GM23338 (cell line): ENCODE measurements at regions not wholly inside any gene's neighbourhood (a gene's known extent, or its start where the extent isn't known, plus 50 kb on each side); places are given as distances from the start of the nearest gene placed in this dataset.

ENCODE experiments used
- ATAC-seq: fragments of 200-7000 bp; cut with Tn5 transposase; 3 replicates; pipeline ENCODE4 v1.9.1; 2020
- DNase-seq: peaks from one replicate; pipeline ENCODE4 v3.0.0-alpha.2; 2015; ENCODE audit warnings: low spot score
- H2AFZ ChIP-seq: fragments of 200-600 bp; sonication (generic); 2 replicates; pipeline ENCODE4 v1.8.0; 2016; ENCODE audit warnings: antibody characterized with exemption, mild to moderate bottlenecking, moderate library complexity
- H3F3A ChIP-seq: fragments of 200-600 bp; sonication (generic); replicated peaks from 2 replicates; pipeline ENCODE4 v1.8.0; 2017; ENCODE audit warnings: antibody characterized with exemption, mixed run types, low read depth
- H3K27ac ChIP-seq: fragments of 200-600 bp; sonication (generic); 2 replicates; pipeline ENCODE4 v1.6.1; 2016; ENCODE audit warnings: low read depth
- H3K27me3 ChIP-seq: fragments of 200-600 bp; sonication (generic); 2 replicates; pipeline ENCODE4 v1.8.0; 2016; ENCODE audit warnings: mild to moderate bottlenecking, mixed run types, moderate library complexity; ENCODE audit not compliant: insufficient read depth
- H3K36me3 ChIP-seq: fragments of 200-600 bp; sonication (generic); 2 replicates; pipeline ENCODE4 v1.8.0; 2016; ENCODE audit warnings: mild to moderate bottlenecking; ENCODE audit not compliant: insufficient read depth
- H3K4me1 ChIP-seq: fragments of 200-600 bp; sonication (generic); 2 replicates; pipeline ENCODE4 v1.8.0; 2016; ENCODE audit warnings: mild to moderate bottlenecking, moderate library complexity; ENCODE audit not compliant: insufficient read depth
- H3K4me2 ChIP-seq: fragments of 200-600 bp; sonication (generic); 2 replicates; pipeline ENCODE4 v1.7.1; 2017; ENCODE audit warnings: mixed run types
- H3K4me3 ChIP-seq: fragments of 200-600 bp; sonication (generic); 2 replicates; pipeline ENCODE4 v1.6.1; 2016; ENCODE audit warnings: mixed run types
- H3K79me2 ChIP-seq: fragments of 200-600 bp; sonication (generic); replicated peaks from 2 replicates; pipeline ENCODE4 v1.8.0; 2017; ENCODE audit warnings: mild to moderate bottlenecking; ENCODE audit not compliant: insufficient read depth
- H3K9me2 ChIP-seq: fragments of 200-600 bp; sonication (generic); 2 replicates; pipeline ENCODE4 v1.8.0; 2017; ENCODE audit not compliant: insufficient read depth
- H4K20me1 ChIP-seq: fragments of 200-600 bp; sonication (generic); replicated peaks from 2 replicates; pipeline ENCODE4 v1.8.0; 2017; ENCODE audit warnings: mild to moderate bottlenecking; ENCODE audit not compliant: insufficient read depth
- H3K27ac Mint-ChIP-seq: 2 replicates; pipeline ENCODE4 v1.8.0; 2020; ENCODE audit warnings: inconsistent platforms, mild to moderate bottlenecking, moderate library complexity, mixed read lengths
- H3K27me3 Mint-ChIP-seq: 3 replicates; pipeline ENCODE4 v1.8.0; 2022; ENCODE audit warnings: low read depth, mild to moderate bottlenecking, moderate library complexity, mixed read lengths, inconsistent platforms; ENCODE audit not compliant: insufficient read depth, poor library complexity
- H3K36me3 Mint-ChIP-seq: 3 replicates; pipeline ENCODE4 v1.8.0; 2021; ENCODE audit warnings: low read depth, mild to moderate bottlenecking, inconsistent platforms, moderate library complexity, mixed read lengths
- H3K4me1 Mint-ChIP-seq: 3 replicates; pipeline ENCODE4 v1.8.0; 2020; ENCODE audit warnings: mild to moderate bottlenecking, inconsistent platforms, mixed read lengths
- H3K4me3 Mint-ChIP-seq: 3 replicates; pipeline ENCODE4 v1.8.0; 2021; ENCODE audit warnings: moderate library complexity, mild to moderate bottlenecking, inconsistent platforms, mixed read lengths
- H3K9me3 Mint-ChIP-seq: 3 replicates; pipeline ENCODE4 v1.8.0; 2020; ENCODE audit warnings: moderate library complexity, mild to moderate bottlenecking, inconsistent platforms, mixed read lengths
- CREB1 ChIP-seq: fragments of 250-450 bp; sonication (Bioruptor Pico); IDR thresholded peaks from 2 replicates; pipeline ENCODE4 v1.5.0; 2020; ENCODE audit warnings: low read depth, mild to moderate bottlenecking, moderate library complexity
- CTCF ChIP-seq, 2 experiments: fragments of 200-600 bp in 1 of 2; sonication (generic) in 1 of 2; conservative IDR thresholded peaks; 2 replicates each; pipeline versions ENCODE4 v1.5.1 to v1.6.1; 2016 to 2017; ENCODE audit warnings: antibody characterized with exemption in 2 of 2, low read depth in 2 of 2, mild to moderate bottlenecking in 2 of 2, moderate library complexity in 1 of 2
- ETS1 ChIP-seq: IDR thresholded peaks from 2 replicates; pipeline ENCODE4 v1.6.1; 2016; ENCODE audit warnings: antibody characterized with exemption
- EZH2phosphoT487 ChIP-seq: fragments of 200-600 bp; sonication (generic); IDR thresholded peaks from one replicate; pipeline ENCODE4 v1.8.1; 2018; ENCODE audit warnings: antibody characterized with exemption; ENCODE audit not compliant: unreplicated experiment
- JUNB ChIP-seq: IDR thresholded peaks from one replicate; pipeline ENCODE4 v1.6.1; 2016; ENCODE audit warnings: antibody characterized with exemption; ENCODE audit not compliant: unreplicated experiment
- NANOG ChIP-seq: IDR thresholded peaks from 2 replicates; pipeline ENCODE4 v1.6.1; 2016; ENCODE audit warnings: antibody characterized with exemption, borderline replicate concordance
- POLR2AphosphoS5 ChIP-seq: IDR thresholded peaks from 2 replicates; pipeline ENCODE4 v1.6.1; 2016; ENCODE audit warnings: antibody characterized with exemption, low read depth
- REST ChIP-seq: IDR thresholded peaks from one replicate; pipeline ENCODE4 v1.6.1; 2018; ENCODE audit warnings: antibody characterized with exemption; ENCODE audit not compliant: unreplicated experiment
- STAT1 ChIP-seq: IDR thresholded peaks from one replicate; pipeline ENCODE4 v1.6.1; 2016; ENCODE audit warnings: antibody characterized with exemption; ENCODE audit not compliant: unreplicated experiment
- ZNF331 ChIP-seq: fragments of 250-450 bp; sonication (Bioruptor Pico); IDR thresholded peaks from 2 replicates; pipeline ENCODE4 v1.5.0; 2020; ENCODE audit warnings: low read depth, mild to moderate bottlenecking, moderate library complexity

GRCh38 chr17:15169676-15170075 is 95.5 kb downstream of the PMP22 start:
- DNase-seq (no peak), ATAC-seq (no peak)
- Histone ChIP-seq H3K4me2 (no peak overlapping the region), H3K27me3 (no peaks in the 10 kb centered on the region), H3K79me2 (no peaks in the 10 kb centered on the region), H2AFZ (no peak overlapping the region), H4K20me1 (no peaks in the 10 kb centered on the region), H3F3A (no peaks in the 10 kb centered on the region), H3K9me2 (peaks cover 7% of the 10 kb centered on the region; the same call in 1 of the 2 replicates), H3K4me3 (no peak overlapping the region), H3K36me3 (no peaks in the 10 kb centered on the region), H3K4me1 (peaks cover 6% of the 10 kb centered on the region; the same call in 1 of the 2 replicates), H3K27ac (no peak overlapping the region)
- Mint-ChIP-seq H3K27ac (no peak overlapping the region), H3K27me3 (no peaks in the 10 kb centered on the region), H3K9me3 (peaks cover 2% of the 10 kb centered on the region), H3K4me1 (peaks cover 14% of the 10 kb centered on the region), H3K36me3 (no peaks in the 10 kb centered on the region; the same call in 2 of the 3 replicates), H3K4me3 (no peak overlapping the region)
- TF ChIP-seq ETS1 (no peak), CREB1 (CRISPR knock-in tag) (no peak), ZNF331 (CRISPR knock-in tag) (no peak), POLR2AphosphoS5 (no peak), REST (no peak), CTCF (conservative IDR thresholded peaks at IDR 0.05; ENCODE audit: low read depth in 2 of 2) (no peak), JUNB (no peak)

- no peaks in the 10 kb centered on the region for H3K27me3 ChIP-seq
- no peak overlapping the region for H3K27ac ChIP-seq
- ATAC-seq (no peak), DNase-seq (no peak)
- Mint-ChIP-seq H3K36me3 (no peaks in the 10 kb centered on the region; the same call in 2 of the 3 replicates), H3K9me3 (peaks cover 2% of the 10 kb centered on the region), H3K4me1 (peaks cover 14% of the 10 kb centered on the region), H3K4me3 (no peak overlapping the region), H3K27me3 (no peaks in the 10 kb centered on the region), H3K27ac (no peak overlapping the region)
- H3K4me1 ChIP-seq: peaks cover 6% of the 10 kb centered on the region; the same call in 1 of the 2 replicates
- no peaks in the 10 kb centered on the region for H3K79me2 ChIP-seq
- H3K4me2 ChIP-seq: no peak overlapping the region
- H2AFZ ChIP-seq: peak overlapping the region; percentile 88; the same call in 1 of the 2 replicates
- H3F3A ChIP-seq: no peaks in the 10 kb centered on the region
- peaks cover 6% of the 10 kb centered on the region; the same call in 1 of the 2 replicates for H3K9me2 ChIP-seq
- H3K36me3 ChIP-seq: no peaks in the 10 kb centered on the region
- H3K4me3 ChIP-seq: no peak overlapping the region
- no peaks in the 10 kb centered on the region for H4K20me1 ChIP-seq
- TF ChIP-seq CREB1 (CRISPR knock-in tag) (no peak), NANOG (no peak), REST (no peak), POLR2AphosphoS5 (no peak), ETS1 (no peak), EZH2phosphoT487 (no peak), STAT1 (no peak), CTCF (conservative IDR thresholded peaks at IDR 0.05; ENCODE audit: low read depth in 2 of 2) (no peak)
Measured at GRCh38 chr17:15168379-15168778, 96.7 kb downstream of the PMP22 start.
